Liver (tissue), 8 donors: ENCODE measurements at regions not wholly inside any gene's neighbourhood (a gene's known extent, or its start where the extent isn't known, plus 50 kb on each side); places are given as distances from the start of the nearest gene placed in this dataset.

Experiments
- DNase-seq: peaks from one replicate; pipeline ENCODE4 v3.0.0-alpha.2; 2017; ENCODE audit warnings: low spot score
- H3K27ac ChIP-seq, 2 donors: one replicate each; pipeline ENCODE4 v1.7.0; 2013; ENCODE audit warnings: inconsistent platforms in 2 of 2, low read length in 2 of 2, control low read depth in 1 of 2, low read depth in 1 of 2, mild to moderate bottlenecking in 1 of 2
- H3K27me3 ChIP-seq, 4 donors: one replicate each; pipeline versions ENCODE4 v1.6.1 to v1.7.0; 2013; ENCODE audit warnings: low read length in 3 of 4, inconsistent platforms in 1 of 4, mild to moderate bottlenecking in 1 of 4, moderate library complexity in 1 of 4; ENCODE audit not compliant: control insufficient read depth in 4 of 4, insufficient read depth in 4 of 4
- H3K36me3 ChIP-seq, 4 donors: one replicate each; pipeline versions ENCODE4 v1.6.1 to v1.7.0; 2013; ENCODE audit warnings: low read length in 3 of 4, mild to moderate bottlenecking in 3 of 4, low read depth in 1 of 4, moderate library complexity in 1 of 4; ENCODE audit not compliant: control insufficient read depth in 4 of 4, insufficient read depth in 3 of 4
- H3K4me1 ChIP-seq, 4 donors: one replicate each; pipeline versions ENCODE4 v1.6.1 to v1.7.0; 2013; ENCODE audit warnings: low read length in 3 of 4, mild to moderate bottlenecking in 3 of 4, moderate library complexity in 1 of 4; ENCODE audit not compliant: control insufficient read depth in 4 of 4, insufficient read depth in 4 of 4
- H3K4me3 ChIP-seq, 3 donors: one replicate each; pipeline versions ENCODE4 v1.6.1 to v1.7.0; 2013; ENCODE audit warnings: low read length in 3 of 3, control low read depth in 1 of 3, low read depth in 1 of 3, mild to moderate bottlenecking in 1 of 3
- H3K9ac ChIP-seq, 2 donors: one replicate each; pipeline ENCODE4 v1.7.0; 2013; ENCODE audit warnings: low read length in 2 of 2, mild to moderate bottlenecking in 2 of 2, moderate library complexity in 2 of 2, control low read depth in 1 of 2, low read depth in 1 of 2
- H3K9me3 ChIP-seq, 4 donors: one replicate each; pipeline versions ENCODE4 v1.6.1 to v1.7.0; 2013; ENCODE audit warnings: low read length in 3 of 4; ENCODE audit not compliant: control insufficient read depth in 4 of 4
- EGR1 ChIP-seq, 2 donors: IDR thresholded peaks; 2 replicates each; pipeline ENCODE4 v1.6.1; 2016 to 2018; ENCODE audit warnings: antibody characterized with exemption in 2 of 2, low read depth in 2 of 2
- GABPA ChIP-seq, 2 donors: IDR thresholded peaks in 1 of 2; conservative IDR thresholded peaks in 1 of 2; 2 replicates each; pipeline ENCODE4 v1.6.1; 2016; ENCODE audit warnings: antibody characterized with exemption in 2 of 2, mild to moderate bottlenecking in 1 of 2, moderate library complexity in 1 of 2
- HNF4A ChIP-seq, 2 donors: conservative IDR thresholded peaks; 2 replicates each; pipeline ENCODE4 v1.6.1; 2016; ENCODE audit warnings: antibody characterized with exemption in 2 of 2, mild to moderate bottlenecking in 2 of 2
- HNF4G ChIP-seq: IDR thresholded peaks from 2 replicates; pipeline ENCODE4 v1.6.1; 2016; ENCODE audit warnings: antibody characterized with exemption
- MAX ChIP-seq: IDR thresholded peaks from 2 replicates; pipeline ENCODE4 v1.6.1; 2016; ENCODE audit warnings: antibody characterized with exemption
- NR2F2 ChIP-seq: IDR thresholded peaks from 2 replicates; pipeline ENCODE4 v1.6.1; 2016; ENCODE audit warnings: antibody characterized with exemption
- RAD21 ChIP-seq, 2 donors: IDR thresholded peaks; 2 replicates each; pipeline ENCODE4 v1.6.1; 2016; ENCODE audit warnings: antibody characterized with exemption in 2 of 2, mild to moderate bottlenecking in 2 of 2
- RXRA ChIP-seq, 2 donors: IDR thresholded peaks; 2 replicates each; pipeline ENCODE4 v1.6.1; 2017 to 2018; ENCODE audit warnings: antibody characterized with exemption in 2 of 2, mild to moderate bottlenecking in 1 of 2
- SP1 ChIP-seq: IDR thresholded peaks from 2 replicates; pipeline ENCODE4 v1.6.1; 2018; ENCODE audit warnings: antibody characterized with exemption, mild to moderate bottlenecking
- TAF1 ChIP-seq: conservative IDR thresholded peaks from 2 replicates; pipeline ENCODE4 v1.6.1; 2016; ENCODE audit warnings: antibody characterized with exemption, mild to moderate bottlenecking
- YY1 ChIP-seq: IDR thresholded peaks from 2 replicates; pipeline ENCODE4 v1.6.1; 2016; ENCODE audit warnings: antibody characterized with exemption, mild to moderate bottlenecking
- ZBTB33 ChIP-seq: IDR thresholded peaks from 2 replicates; pipeline ENCODE4 v1.6.1; 2016; ENCODE audit warnings: antibody characterized with exemption
- WGBS: extraction: QIAGEN DNeasy Blood & Tissue Kit; methylation state at CpG from one replicate; pipeline ENCODE4 v1.1.7; 2013; 5-methylcytosine and 5-hydroxymethylcytosine counted together
- TF ChIP-seq, protein P1 (sequence below): IDR thresholded peaks from 2 replicates; pipeline ENCODE4 v1.6.1; 2016; ENCODE audit warnings: antibody characterized with exemption, mild to moderate bottlenecking
- TF ChIP-seq, protein P2 (sequence below): fragments of 150-350 bp; IDR thresholded peaks from 2 replicates; pipeline ENCODE4 v1.5.1; 2017; ENCODE audit warnings: improper control_type of control experiment, low read depth, low read length; ENCODE audit not compliant: missing input control
- donor health status: healthy.
- donor health status: healthy.
- donor health status: healthy.
- donor health status: healthy.
- donor health status: healthy.

DNA sequence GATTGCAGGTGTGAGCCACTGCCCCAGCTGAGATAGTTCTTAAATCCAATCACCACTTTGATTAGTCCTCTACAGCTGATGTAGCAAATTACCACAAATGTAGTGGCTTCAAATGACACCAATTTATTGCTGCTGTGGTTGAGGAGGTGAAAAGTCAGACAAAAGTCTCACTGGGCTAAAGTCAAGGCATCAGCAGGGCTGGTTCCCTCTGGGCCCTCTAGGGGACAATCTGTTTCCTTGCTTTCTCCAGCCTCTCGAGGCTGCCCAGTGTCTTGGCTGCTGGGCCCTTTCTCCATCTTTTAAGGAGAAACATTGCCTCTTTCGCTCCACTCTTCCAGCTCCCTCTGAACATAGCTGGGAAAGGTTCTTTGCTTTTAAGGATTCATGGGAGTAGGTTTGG is 50.5 kb upstream of the SHANK2 start:
- DNase-seq: peak; percentile 13

GRCh38 chr11:71302534-71302909 is 50.1 kb upstream of the SHANK2 start:
- Histone ChIP-seq H3K36me3 (no peaks in the 10 kb centered on the region), H3K9me3 (no peaks in the 10 kb centered on the region), H3K27ac (no peak overlapping the region), H3K4me1 (peaks cover 2 to 11% (median 9%) of the 10 kb centered on the region in 4 donors), H3K4me3 (no peak overlapping the region), H3K27me3 (no peaks in the 10 kb centered on the region), H3K9ac (no peak overlapping the region)
- DNase-seq: peak; percentile 20
- 88% methylated on average over 1 of the region's 1 CpG for WGBS
- no peak for TF ChIP-seq HNF4A (conservative IDR thresholded peaks at IDR 0.05)
- TF ChIP-seq NR2F2: no peak
- TF ChIP-seq YY1: no peak
- TF ChIP-seq, protein P1, sequence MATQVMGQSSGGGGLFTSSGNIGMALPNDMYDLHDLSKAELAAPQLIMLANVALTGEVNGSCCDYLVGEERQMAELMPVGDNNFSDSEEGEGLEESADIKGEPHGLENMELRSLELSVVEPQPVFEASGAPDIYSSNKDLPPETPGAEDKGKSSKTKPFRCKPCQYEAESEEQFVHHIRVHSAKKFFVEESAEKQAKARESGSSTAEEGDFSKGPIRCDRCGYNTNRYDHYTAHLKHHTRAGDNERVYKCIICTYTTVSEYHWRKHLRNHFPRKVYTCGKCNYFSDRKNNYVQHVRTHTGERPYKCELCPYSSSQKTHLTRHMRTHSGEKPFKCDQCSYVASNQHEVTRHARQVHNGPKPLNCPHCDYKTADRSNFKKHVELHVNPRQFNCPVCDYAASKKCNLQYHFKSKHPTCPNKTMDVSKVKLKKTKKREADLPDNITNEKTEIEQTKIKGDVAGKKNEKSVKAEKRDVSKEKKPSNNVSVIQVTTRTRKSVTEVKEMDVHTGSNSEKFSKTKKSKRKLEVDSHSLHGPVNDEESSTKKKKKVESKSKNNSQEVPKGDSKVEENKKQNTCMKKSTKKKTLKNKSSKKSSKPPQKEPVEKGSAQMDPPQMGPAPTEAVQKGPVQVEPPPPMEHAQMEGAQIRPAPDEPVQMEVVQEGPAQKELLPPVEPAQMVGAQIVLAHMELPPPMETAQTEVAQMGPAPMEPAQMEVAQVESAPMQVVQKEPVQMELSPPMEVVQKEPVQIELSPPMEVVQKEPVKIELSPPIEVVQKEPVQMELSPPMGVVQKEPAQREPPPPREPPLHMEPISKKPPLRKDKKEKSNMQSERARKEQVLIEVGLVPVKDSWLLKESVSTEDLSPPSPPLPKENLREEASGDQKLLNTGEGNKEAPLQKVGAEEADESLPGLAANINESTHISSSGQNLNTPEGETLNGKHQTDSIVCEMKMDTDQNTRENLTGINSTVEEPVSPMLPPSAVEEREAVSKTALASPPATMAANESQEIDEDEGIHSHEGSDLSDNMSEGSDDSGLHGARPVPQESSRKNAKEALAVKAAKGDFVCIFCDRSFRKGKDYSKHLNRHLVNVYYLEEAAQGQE: no peak
- no peak for TF ChIP-seq TAF1
- no peak for TF ChIP-seq SP1
- no peak for TF ChIP-seq ZBTB33

More for the DNA sequence above, 50.5 kb upstream of the SHANK2 start:
- H3K9ac ChIP-seq: no peak overlapping the region
- H3K27ac ChIP-seq: no peak overlapping the region
- TF ChIP-seq HNF4A (conservative IDR thresholded peaks at IDR 0.05) (no peak), SP1 (no peak), RAD21 (IDR thresholded peaks at IDR 0.05) (no peak), MAX (no peak), YY1 (no peak), ZBTB33 (no peak), RXRA (IDR thresholded peaks at IDR 0.05) (no peak), TAF1 (no peak), HNF4G (no peak), EGR1 (IDR thresholded peaks at IDR 0.05; ENCODE audit: low read depth in 2 of 2) (no peak), GABPA (IDR thresholded peaks at IDR 0.05 in 1 of 2, conservative IDR thresholded peaks at IDR 0.05 in 1 of 2) (no peak)
- TF ChIP-seq, protein P2, sequence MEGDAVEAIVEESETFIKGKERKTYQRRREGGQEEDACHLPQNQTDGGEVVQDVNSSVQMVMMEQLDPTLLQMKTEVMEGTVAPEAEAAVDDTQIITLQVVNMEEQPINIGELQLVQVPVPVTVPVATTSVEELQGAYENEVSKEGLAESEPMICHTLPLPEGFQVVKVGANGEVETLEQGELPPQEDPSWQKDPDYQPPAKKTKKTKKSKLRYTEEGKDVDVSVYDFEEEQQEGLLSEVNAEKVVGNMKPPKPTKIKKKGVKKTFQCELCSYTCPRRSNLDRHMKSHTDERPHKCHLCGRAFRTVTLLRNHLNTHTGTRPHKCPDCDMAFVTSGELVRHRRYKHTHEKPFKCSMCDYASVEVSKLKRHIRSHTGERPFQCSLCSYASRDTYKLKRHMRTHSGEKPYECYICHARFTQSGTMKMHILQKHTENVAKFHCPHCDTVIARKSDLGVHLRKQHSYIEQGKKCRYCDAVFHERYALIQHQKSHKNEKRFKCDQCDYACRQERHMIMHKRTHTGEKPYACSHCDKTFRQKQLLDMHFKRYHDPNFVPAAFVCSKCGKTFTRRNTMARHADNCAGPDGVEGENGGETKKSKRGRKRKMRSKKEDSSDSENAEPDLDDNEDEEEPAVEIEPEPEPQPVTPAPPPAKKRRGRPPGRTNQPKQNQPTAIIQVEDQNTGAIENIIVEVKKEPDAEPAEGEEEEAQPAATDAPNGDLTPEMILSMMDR: no peak
- TF ChIP-seq, protein P1: no peak
- peaks cover 2 to 11% (median 9%) of the 10 kb centered on the region in 4 donors for H3K4me1 ChIP-seq
- no peaks in the 10 kb centered on the region for H3K36me3 ChIP-seq
- H3K4me3 ChIP-seq: no peak overlapping the region
- 83% methylated on average over 2 of the region's 2 CpGs for WGBS
- no peaks in the 10 kb centered on the region for H3K9me3 ChIP-seq
- no peaks in the 10 kb centered on the region for H3K27me3 ChIP-seq
